ENCODE measurements at regions not wholly inside any gene's neighbourhood (a gene's known extent, or its start where the extent isn't known, plus 50 kb on each side); places are given as distances from the start of the nearest gene placed in this dataset.

DNA sequence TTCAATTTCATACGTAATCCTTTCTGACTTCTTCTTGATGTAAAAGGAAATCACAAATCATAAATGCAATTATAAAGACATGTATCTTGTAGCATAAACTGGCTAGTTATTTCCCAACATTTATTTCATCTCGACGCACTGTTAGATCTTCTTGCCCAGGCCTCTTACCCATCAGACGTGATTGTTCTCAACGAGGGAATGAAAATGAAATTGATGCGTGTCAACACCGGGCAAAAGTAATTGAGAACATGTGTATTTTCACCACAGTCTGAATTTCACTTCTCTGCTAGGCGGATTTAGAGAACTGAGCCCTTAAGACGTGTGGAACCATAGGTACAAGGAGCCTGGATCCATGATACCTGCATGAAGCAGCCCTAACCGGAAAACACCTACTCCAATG lies 519.7 kb downstream of the KCNT2 start:
- Histone ChIP-seq H3K36me3 (ENCODE audit: control insufficient read depth, insufficient read depth, low read length) (no peaks in the 10 kb centered on the region), H3K4me3 (ENCODE audit: low read depth, low read length) (no peak overlapping the region), H3K27me3 (ENCODE audit: control insufficient read depth, insufficient read depth, low read length) (no peaks in the 10 kb centered on the region)
- no peak for DNase-seq (ENCODE audit: low read depth)
- TF ChIP-seq, protein P1, sequence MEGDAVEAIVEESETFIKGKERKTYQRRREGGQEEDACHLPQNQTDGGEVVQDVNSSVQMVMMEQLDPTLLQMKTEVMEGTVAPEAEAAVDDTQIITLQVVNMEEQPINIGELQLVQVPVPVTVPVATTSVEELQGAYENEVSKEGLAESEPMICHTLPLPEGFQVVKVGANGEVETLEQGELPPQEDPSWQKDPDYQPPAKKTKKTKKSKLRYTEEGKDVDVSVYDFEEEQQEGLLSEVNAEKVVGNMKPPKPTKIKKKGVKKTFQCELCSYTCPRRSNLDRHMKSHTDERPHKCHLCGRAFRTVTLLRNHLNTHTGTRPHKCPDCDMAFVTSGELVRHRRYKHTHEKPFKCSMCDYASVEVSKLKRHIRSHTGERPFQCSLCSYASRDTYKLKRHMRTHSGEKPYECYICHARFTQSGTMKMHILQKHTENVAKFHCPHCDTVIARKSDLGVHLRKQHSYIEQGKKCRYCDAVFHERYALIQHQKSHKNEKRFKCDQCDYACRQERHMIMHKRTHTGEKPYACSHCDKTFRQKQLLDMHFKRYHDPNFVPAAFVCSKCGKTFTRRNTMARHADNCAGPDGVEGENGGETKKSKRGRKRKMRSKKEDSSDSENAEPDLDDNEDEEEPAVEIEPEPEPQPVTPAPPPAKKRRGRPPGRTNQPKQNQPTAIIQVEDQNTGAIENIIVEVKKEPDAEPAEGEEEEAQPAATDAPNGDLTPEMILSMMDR (IDR thresholded peaks at IDR 0.05; ENCODE audit: insufficient read depth, low read length, severe bottlenecking) = no peak
- FAIRE-seq = no peak

DNA sequence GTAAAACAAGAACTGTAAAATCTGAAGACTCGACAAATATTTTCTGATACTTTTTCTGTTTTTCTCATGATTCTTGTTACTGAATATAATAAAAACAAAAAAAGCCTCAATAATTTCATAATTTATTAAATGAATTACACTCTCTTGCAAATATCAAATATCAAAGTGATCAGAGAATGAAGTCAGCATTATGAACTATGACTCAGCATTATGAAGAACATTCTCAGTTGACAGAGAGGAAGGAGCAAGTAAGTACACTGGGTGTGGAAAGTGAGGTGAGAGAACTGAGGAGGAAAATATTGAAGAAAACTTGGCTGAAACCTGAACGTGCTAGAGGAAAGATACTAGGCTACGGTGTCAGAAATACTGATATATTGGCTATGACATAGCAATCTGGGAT lies 529.5 kb downstream of the KCNT2 start:
- Histone ChIP-seq H3K36me3 (ENCODE audit: control insufficient read depth, insufficient read depth, low read length) (no peaks in the 10 kb centered on the region), H3K4me3 (ENCODE audit: low read depth, low read length) (no peak overlapping the region), H3K27me3 (ENCODE audit: control insufficient read depth, insufficient read depth, low read length) (no peaks in the 10 kb centered on the region)
- DNase-seq (ENCODE audit: low read depth) (peak; percentile 65), FAIRE-seq (no peak)
- TF ChIP-seq, protein P1 (IDR thresholded peaks at IDR 0.05; ENCODE audit: insufficient read depth, low read length, severe bottlenecking) = no peak

DNA sequence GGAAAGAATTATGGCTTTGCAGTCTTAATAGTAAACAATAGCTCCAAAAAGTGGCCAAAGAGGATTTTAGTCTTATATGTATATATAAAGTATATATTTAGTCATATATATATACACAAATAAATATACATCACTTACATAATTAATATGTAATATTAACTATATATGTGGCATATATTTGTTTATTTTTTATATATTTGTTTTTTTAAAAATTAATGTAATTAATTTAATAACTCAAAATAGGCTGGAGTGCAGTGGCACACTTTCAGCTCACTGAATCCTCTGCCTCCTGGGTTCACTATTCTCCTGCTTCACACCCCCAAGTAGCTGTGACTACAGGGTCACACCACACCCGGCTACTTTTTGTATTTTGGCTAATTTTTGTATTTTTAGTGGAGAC lies 532.6 kb downstream of the KCNT2 start:
- no peak for FAIRE-seq
- DNase-seq (ENCODE audit: low read depth) = no peak
- no peaks in the 10 kb centered on the region for H3K36me3 ChIP-seq (ENCODE audit: control insufficient read depth, insufficient read depth, low read length)
- H3K27me3 ChIP-seq (ENCODE audit: control insufficient read depth, insufficient read depth, low read length) = no peaks in the 10 kb centered on the region
- H3K4me3 ChIP-seq (ENCODE audit: low read depth, low read length) = no peak overlapping the region
- TF ChIP-seq, protein P1 (IDR thresholded peaks at IDR 0.05; ENCODE audit: insufficient read depth, low read length, severe bottlenecking) = no peak

DNA sequence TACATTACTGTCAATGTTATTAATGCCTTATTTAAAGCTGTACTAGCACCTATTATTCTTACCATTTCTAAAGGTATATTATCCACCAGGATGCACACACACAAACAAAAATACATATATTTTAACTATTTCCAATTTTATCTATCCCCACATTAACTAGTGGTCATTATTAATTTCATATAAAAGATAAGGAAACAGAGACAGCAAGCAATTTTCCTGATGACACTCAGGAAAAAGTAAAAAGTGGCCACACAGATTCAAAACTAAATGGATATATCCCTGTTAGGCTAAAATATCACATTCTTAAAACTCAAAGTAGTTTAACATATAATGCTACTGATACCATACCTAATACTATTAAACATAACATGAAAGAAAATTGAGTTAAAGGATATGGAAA lies 534.1 kb downstream of the KCNT2 start:
- TF ChIP-seq, protein P1 (IDR thresholded peaks at IDR 0.05; ENCODE audit: insufficient read depth, low read length, severe bottlenecking) = no peak
- no peak for FAIRE-seq
- no peaks in the 10 kb centered on the region for H3K36me3 ChIP-seq (ENCODE audit: control insufficient read depth, insufficient read depth, low read length)
- DNase-seq (ENCODE audit: low read depth) = no peak
- H3K4me3 ChIP-seq (ENCODE audit: low read depth, low read length) = no peak overlapping the region
- no peaks in the 10 kb centered on the region for H3K27me3 ChIP-seq (ENCODE audit: control insufficient read depth, insufficient read depth, low read length)

DNA sequence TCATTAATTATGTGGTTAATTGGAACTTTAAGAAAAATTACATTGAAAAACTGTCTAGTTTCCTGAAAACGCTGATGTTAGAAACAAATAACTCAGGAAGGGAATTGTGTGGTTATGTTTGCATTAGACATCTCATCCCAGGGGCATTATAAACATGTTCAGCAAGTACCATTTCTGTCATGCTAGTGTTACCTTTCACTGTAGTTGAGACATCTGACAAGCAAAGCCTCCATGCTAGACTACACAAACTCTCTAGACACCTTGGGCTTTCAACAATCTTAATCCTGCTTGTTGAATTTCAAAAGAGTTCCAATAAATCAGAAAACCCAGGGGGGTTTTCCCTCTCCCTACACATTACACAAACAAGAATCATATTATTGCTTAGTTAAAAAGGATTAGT lies 536.8 kb downstream of the KCNT2 start:
- FAIRE-seq (no peak), DNase-seq (ENCODE audit: low read depth) (peak; percentile 6)
- no peak overlapping the region for H3K4me3 ChIP-seq (ENCODE audit: low read depth, low read length)
- TF ChIP-seq, protein P1 (IDR thresholded peaks at IDR 0.05; ENCODE audit: insufficient read depth, low read length, severe bottlenecking) = no peak
- H3K36me3 ChIP-seq (ENCODE audit: control insufficient read depth, insufficient read depth, low read length) = no peaks in the 10 kb centered on the region
- no peaks in the 10 kb centered on the region for H3K27me3 ChIP-seq (ENCODE audit: control insufficient read depth, insufficient read depth, low read length)

DNA sequence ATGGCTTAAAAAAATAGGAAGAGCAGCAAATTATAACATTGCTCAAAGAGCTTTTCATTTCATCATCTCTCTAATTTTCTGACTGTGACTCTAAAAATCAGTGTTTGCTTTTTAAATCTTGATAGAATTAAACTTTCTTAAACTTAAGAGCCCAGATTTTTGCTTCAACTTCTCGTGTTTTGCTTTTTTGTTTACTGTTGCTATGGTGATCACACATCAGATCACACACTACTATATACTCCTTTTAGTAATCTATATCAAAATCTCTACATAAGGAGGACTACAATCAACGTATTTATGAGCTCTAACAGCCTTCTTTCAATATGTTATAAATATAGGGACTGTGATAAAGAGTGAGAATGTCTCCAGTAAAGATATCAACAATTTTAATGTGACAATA lies 537.3 kb downstream of the KCNT2 start:
- TF ChIP-seq, protein P1 (IDR thresholded peaks at IDR 0.05; ENCODE audit: insufficient read depth, low read length, severe bottlenecking) = no peak
- no peak overlapping the region for H3K4me3 ChIP-seq (ENCODE audit: low read depth, low read length)
- FAIRE-seq = no peak

More for the DNA sequence above, 537.3 kb downstream of the KCNT2 start:
- DNase-seq (ENCODE audit: low read depth) = peak; percentile 3
- H3K27me3 ChIP-seq (ENCODE audit: control insufficient read depth, insufficient read depth, low read length) = no peaks in the 10 kb centered on the region
- H3K36me3 ChIP-seq (ENCODE audit: control insufficient read depth, insufficient read depth, low read length) = no peaks in the 10 kb centered on the region

Data from bronchial epithelial cell (primary cell).